Spleen (tissue), 7 donors: ENCODE measurements at regions not wholly inside any gene's neighbourhood (a gene's known extent, or its start where the extent isn't known, plus 50 kb on each side); places are given as distances from the start of the nearest gene placed in this dataset.

Experiments used
- CTCF ChIP-seq, 11 experiments: fragments of 200-600 bp in 7 of 11; fragments of 450-650 bp in 4 of 11; sonication (generic) in 4 of 11; IDR thresholded peaks in 8 of 11; conservative IDR thresholded peaks in 3 of 11; 1 replicate in 7 of 11; 2 replicates in 4 of 11; pipeline versions ENCODE4 v1.4.0 to v1.8.0; 2016 to 2021; ENCODE audit warnings: antibody characterized with exemption in 11 of 11, inconsistent platforms in 4 of 11, mild to moderate bottlenecking in 1 of 11
- POLR2AphosphoS5 ChIP-seq, 3 donors: sonication (generic); formaldehyde crosslinking; IDR thresholded peaks; one replicate each; pipeline ENCODE4 v1.5.1; 2017; ENCODE audit warnings: antibody characterized with exemption in 3 of 3
- donor health status: DM: no; HTN: no; CAD: no; lungs with moderate emphysema.
- donor health status: DM: no; HTN: no; CAD: no.
- donor health status: DM: no; HTN: no; CAD: no.

GRCh38 chr4:30495651-30496310 lies 224.4 kb upstream of the PCDH7 start:
- TF ChIP-seq POLR2AphosphoS5 (IDR thresholded peaks at IDR 0.05) (no peak), CTCF (IDR thresholded peaks at IDR 0.05 in 8 of 11, conservative IDR thresholded peaks at IDR 0.05 in 3 of 11) (no peak)
